ENCODE measurements at regions not wholly inside any gene's neighbourhood (a gene's known extent, or its start where the extent isn't known, plus 50 kb on each side); places are given as distances from the start of the nearest gene placed in this dataset.

DNA sequence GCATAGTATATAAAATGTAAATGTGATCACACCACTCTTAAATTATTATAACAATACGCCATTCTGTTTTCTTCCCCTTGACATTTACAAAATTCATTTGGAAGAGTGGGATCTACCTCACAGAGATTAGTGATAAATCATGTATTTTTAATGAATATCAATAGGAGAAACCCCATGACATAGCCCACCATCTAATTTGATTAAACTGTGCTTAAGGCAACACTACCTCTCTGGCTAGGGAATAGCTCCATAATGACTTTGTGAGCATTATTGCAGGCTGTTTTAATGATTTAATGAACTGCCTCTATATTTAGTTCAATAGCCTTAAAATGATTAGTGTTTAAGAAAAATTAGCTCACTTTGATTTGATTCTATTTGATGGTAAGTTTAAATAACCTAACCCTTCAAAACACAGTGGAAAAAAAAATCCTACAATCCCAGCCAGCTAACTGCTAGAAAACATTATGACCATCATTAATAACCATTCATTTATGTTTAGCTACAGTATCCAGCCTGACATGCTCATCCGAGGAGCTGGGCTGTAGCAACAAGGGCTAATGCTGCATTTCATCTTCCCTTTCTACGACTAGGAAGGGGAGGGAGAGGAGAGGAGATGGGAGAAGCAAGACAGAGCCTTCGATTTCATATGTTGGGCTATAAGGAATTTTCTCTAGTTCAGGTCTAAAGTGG lies 75.3 kb upstream of the BCL11A start:
- H3K36me3 Mint-ChIP-seq (ENCODE audit: low read depth), result no peaks in the 10 kb centered on the region
- peaks cover 12% of the 10 kb centered on the region for H3K4me1 Mint-ChIP-seq (ENCODE audit: low read depth)
- no peak for DNase-seq
- H3K4me3 Mint-ChIP-seq, result no peak overlapping the region
- H3K27me3 Mint-ChIP-seq (ENCODE audit: insufficient read depth), result peaks cover 6% of the 10 kb centered on the region
- no peaks in the 10 kb centered on the region for H3K9me3 Mint-ChIP-seq
- no peak overlapping the region for H3K27ac Mint-ChIP-seq
- no peak for TF ChIP-seq CTCF (IDR thresholded peaks at IDR 0.05)

GRCh38 chr2:60629305-60629662 lies 75.8 kb upstream of the BCL11A start:
- H3K27me3 Mint-ChIP-seq (ENCODE audit: insufficient read depth), result peaks cover 6% of the 10 kb centered on the region
- peaks cover 12% of the 10 kb centered on the region for H3K4me1 Mint-ChIP-seq (ENCODE audit: low read depth)
- no peak for TF ChIP-seq CTCF (IDR thresholded peaks at IDR 0.05)
- no peak for DNase-seq
- H3K36me3 Mint-ChIP-seq (ENCODE audit: low read depth), result no peaks in the 10 kb centered on the region
- no peak overlapping the region for H3K27ac Mint-ChIP-seq
- no peaks in the 10 kb centered on the region for H3K9me3 Mint-ChIP-seq
- H3K4me3 Mint-ChIP-seq, result no peak overlapping the region

DNA sequence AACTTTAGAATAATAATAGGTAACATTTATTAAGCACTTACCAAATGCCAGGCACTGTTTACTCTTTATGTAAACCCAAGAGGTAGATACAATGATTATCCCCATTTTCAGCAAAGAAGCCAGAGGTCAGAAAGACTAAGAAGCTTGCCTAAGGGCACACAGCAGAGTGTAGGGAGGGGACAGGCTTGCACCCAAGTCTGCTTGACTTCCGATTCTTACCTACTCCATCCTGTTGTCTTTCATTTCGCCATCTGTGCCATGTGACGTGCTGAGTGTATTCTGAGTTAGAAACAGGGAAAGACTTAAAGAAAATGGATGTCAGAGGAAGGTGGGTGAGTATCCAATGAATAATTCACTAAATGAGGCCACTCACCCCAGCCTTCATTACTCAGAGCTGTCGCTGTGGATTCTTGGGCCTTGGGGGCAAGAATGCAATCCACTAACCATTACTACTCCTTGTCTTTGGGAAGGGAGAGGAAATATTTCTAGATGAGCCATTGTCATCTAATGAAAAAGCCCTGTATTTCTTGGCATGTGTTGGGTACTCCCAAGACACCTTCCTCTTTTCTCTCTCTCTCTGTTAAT lies 76.4 kb upstream of the BCL11A start:
- Mint-ChIP-seq H3K4me1 (ENCODE audit: low read depth) (peaks cover 12% of the 10 kb centered on the region), H3K9me3 (no peaks in the 10 kb centered on the region), H3K27me3 (ENCODE audit: insufficient read depth) (peaks cover 6% of the 10 kb centered on the region), H3K27ac (no peak overlapping the region), H3K36me3 (ENCODE audit: low read depth) (no peaks in the 10 kb centered on the region), H3K4me3 (no peak overlapping the region)
- no peak for DNase-seq
- TF ChIP-seq CTCF (IDR thresholded peaks at IDR 0.05), result no peak

DNA sequence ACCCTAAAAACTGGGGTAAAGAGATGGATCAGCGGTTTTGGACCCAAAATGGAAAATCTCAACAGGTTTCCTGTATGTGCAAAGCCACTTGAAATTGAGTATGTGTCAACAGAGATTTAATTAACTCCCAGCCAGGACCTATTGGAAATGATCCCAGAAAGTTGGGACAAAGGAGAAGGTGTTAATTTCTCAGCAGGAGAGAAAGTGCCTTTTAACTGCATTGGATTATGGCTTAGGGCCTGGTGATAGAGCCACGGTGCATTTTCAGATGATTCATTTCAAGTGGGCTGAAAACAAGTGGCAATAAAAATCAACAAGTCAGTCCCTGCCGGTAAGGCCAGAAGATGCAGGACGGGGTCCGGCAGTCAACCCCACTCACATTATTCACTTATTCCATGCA lies 80.2 kb upstream of the BCL11A start:
- Mint-ChIP-seq H3K27ac (no peak overlapping the region), H3K27me3 (ENCODE audit: insufficient read depth) (peaks cover 22% of the 10 kb centered on the region), H3K36me3 (ENCODE audit: low read depth) (no peaks in the 10 kb centered on the region), H3K4me3 (no peak overlapping the region), H3K9me3 (no peaks in the 10 kb centered on the region), H3K4me1 (ENCODE audit: low read depth) (peaks cover 12% of the 10 kb centered on the region)
- DNase-seq, result no peak
- no peak for TF ChIP-seq CTCF (IDR thresholded peaks at IDR 0.05)

GRCh38 chr2:60634438-60634837 lies 81.0 kb upstream of the BCL11A start:
- Mint-ChIP-seq H3K4me3 (no peak overlapping the region), H3K27ac (no peak overlapping the region), H3K4me1 (ENCODE audit: low read depth) (peaks cover 12% of the 10 kb centered on the region), H3K36me3 (ENCODE audit: low read depth) (no peaks in the 10 kb centered on the region), H3K9me3 (no peaks in the 10 kb centered on the region), H3K27me3 (ENCODE audit: insufficient read depth) (peaks cover 24% of the 10 kb centered on the region)
- DNase-seq, result no peak
- no peak for TF ChIP-seq CTCF (IDR thresholded peaks at IDR 0.05)

All from HFFc6 (cell line).